ENCODE measurements at regions not wholly inside any gene's neighbourhood (a gene's known extent, or its start where the extent isn't known, plus 50 kb on each side); places are given as distances from the start of the nearest gene placed in this dataset.
"Not testable (repeated sequence)": the region's sequence is repeated elsewhere in the genome, so short reads cannot be mapped to it uniquely, and the experiment has no call there.

GRCh38 chr1:66424530-66424929, 109.4 kb upstream of the SGIP1 start:
- DNase-seq (ENCODE audit: low read depth in 4 of 4, low spot score in 3 of 4), result not testable (repeated sequence)

GRCh38 chr1:66426239-66426853, 107.6 kb upstream of the SGIP1 start:
- DNase-seq (ENCODE audit: low read depth in 4 of 4, low spot score in 3 of 4), result no peak

- not testable (repeated sequence) for DNase-seq (ENCODE audit: low read depth in 4 of 4, low spot score in 3 of 4)
Observed at GRCh38 chr1:66430815-66431214, 103.1 kb upstream of the SGIP1 start.

GRCh38 chr1:66431999-66432398, 102.0 kb upstream of the SGIP1 start:
- DNase-seq (ENCODE audit: low read depth in 4 of 4, low spot score in 3 of 4), result no peak

GRCh38 chr1:66433611-66434010, 100.3 kb upstream of the SGIP1 start:
- no peak for DNase-seq (ENCODE audit: low read depth in 4 of 4, low spot score in 3 of 4)

- DNase-seq (ENCODE audit: low read depth in 4 of 4, low spot score in 3 of 4), result no peak
Observed at GRCh38 chr1:66434096-66434495, 99.9 kb upstream of the SGIP1 start.

- no peak for DNase-seq (ENCODE audit: low read depth in 4 of 4, low spot score in 3 of 4)
Observed at GRCh38 chr1:66435541-66435940, 98.4 kb upstream of the SGIP1 start.

GRCh38 chr1:66436378-66437135, 97.4 kb upstream of the SGIP1 start:
- no peak for DNase-seq (ENCODE audit: low read depth in 4 of 4, low spot score in 3 of 4)

- DNase-seq (ENCODE audit: low read depth in 4 of 4, low spot score in 3 of 4), result no peak
Observed at GRCh38 chr1:66437136-66437401, 96.9 kb upstream of the SGIP1 start.

- DNase-seq (ENCODE audit: low read depth in 4 of 4, low spot score in 3 of 4), result no peak
Observed at GRCh38 chr1:66438062-66438461, 95.9 kb upstream of the SGIP1 start.

GRCh38 chr1:66438501-66438900, 95.5 kb upstream of the SGIP1 start:
- no peak for DNase-seq (ENCODE audit: low read depth in 4 of 4, low spot score in 3 of 4)

- DNase-seq (ENCODE audit: low read depth in 4 of 4, low spot score in 3 of 4), result no peak
Observed at GRCh38 chr1:66439031-66439740, 94.8 kb upstream of the SGIP1 start.

GRCh38 chr1:66443793-66444192, 90.2 kb upstream of the SGIP1 start:
- no peak for DNase-seq (ENCODE audit: low read depth in 4 of 4, low spot score in 3 of 4)

GRCh38 chr1:66444438-66445265, 89.3 kb upstream of the SGIP1 start:
- DNase-seq (ENCODE audit: low read depth in 4 of 4, low spot score in 3 of 4), result no peak

GRCh38 chr1:66445492-66446181, 88.3 kb upstream of the SGIP1 start:
- no peak for DNase-seq (ENCODE audit: low read depth in 4 of 4, low spot score in 3 of 4)

GRCh38 chr1:66446261-66447001, 87.5 kb upstream of the SGIP1 start:
- peak; percentile 44 to 64 (median 54) for DNase-seq (ENCODE audit: low read depth in 4 of 4, low spot score in 3 of 4)

- no peak for DNase-seq (ENCODE audit: low read depth in 4 of 4, low spot score in 3 of 4)
Observed at GRCh38 chr1:66450043-66450514, 83.9 kb upstream of the SGIP1 start.

- DNase-seq (ENCODE audit: low read depth in 4 of 4, low spot score in 3 of 4), result no peak
Observed at GRCh38 chr1:66450847-66451246, 83.1 kb upstream of the SGIP1 start.

- DNase-seq (ENCODE audit: low read depth in 4 of 4, low spot score in 3 of 4), result no peak
Observed at GRCh38 chr1:66452162-66452561, 81.8 kb upstream of the SGIP1 start.

- DNase-seq (ENCODE audit: low read depth in 4 of 4, low spot score in 3 of 4), result no peak
Observed at GRCh38 chr1:66452982-66453381, 81.0 kb upstream of the SGIP1 start.

Data from left renal pelvis (tissue), 4 donors.